ENCODE measurements at regions not wholly inside any gene's neighbourhood (a gene's known extent, or its start where the extent isn't known, plus 50 kb on each side); places are given as distances from the start of the nearest gene placed in this dataset.
"Not testable (repeated sequence)": the region's sequence is repeated elsewhere in the genome, so short reads cannot be mapped to it uniquely, and the experiment has no call there.

DNA sequence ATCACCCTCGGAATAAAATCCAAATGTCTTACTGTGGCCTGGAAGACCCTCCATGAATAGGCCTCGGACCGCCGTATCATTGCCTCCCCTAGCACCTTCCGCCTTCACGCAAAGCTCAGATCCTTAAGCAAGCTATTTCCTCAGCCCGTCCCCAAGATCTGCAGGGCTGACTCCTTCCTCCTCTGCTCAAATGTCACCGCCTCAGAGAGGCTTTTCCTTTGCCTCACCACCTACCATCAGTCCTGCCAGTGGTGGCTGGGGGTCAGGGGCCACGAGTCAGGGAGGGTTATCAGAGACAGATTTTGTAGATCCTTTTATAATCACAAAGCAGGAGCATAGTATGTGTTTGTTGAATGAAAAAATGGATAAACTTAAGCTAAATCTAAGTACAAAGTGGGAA lies 74.4 kb upstream of the KIF2A start:
- DNase-seq (ENCODE audit: low read depth), result no peak
- TF ChIP-seq CTCF (IDR thresholded peaks at IDR 0.05; ENCODE audit: insufficient read depth, low read depth, low read length, missing control alignments), result no peak
- H3K4me3 ChIP-seq (ENCODE audit: low read depth, low read length), result no peak overlapping the region

- H3K4me3 ChIP-seq (ENCODE audit: low read depth, low read length); DNase-seq (ENCODE audit: low read depth): not testable (repeated sequence)
These were observed 73.8 kb upstream of the KIF2A start for GRCh38 chr5:62232218-62232617.

DNA sequence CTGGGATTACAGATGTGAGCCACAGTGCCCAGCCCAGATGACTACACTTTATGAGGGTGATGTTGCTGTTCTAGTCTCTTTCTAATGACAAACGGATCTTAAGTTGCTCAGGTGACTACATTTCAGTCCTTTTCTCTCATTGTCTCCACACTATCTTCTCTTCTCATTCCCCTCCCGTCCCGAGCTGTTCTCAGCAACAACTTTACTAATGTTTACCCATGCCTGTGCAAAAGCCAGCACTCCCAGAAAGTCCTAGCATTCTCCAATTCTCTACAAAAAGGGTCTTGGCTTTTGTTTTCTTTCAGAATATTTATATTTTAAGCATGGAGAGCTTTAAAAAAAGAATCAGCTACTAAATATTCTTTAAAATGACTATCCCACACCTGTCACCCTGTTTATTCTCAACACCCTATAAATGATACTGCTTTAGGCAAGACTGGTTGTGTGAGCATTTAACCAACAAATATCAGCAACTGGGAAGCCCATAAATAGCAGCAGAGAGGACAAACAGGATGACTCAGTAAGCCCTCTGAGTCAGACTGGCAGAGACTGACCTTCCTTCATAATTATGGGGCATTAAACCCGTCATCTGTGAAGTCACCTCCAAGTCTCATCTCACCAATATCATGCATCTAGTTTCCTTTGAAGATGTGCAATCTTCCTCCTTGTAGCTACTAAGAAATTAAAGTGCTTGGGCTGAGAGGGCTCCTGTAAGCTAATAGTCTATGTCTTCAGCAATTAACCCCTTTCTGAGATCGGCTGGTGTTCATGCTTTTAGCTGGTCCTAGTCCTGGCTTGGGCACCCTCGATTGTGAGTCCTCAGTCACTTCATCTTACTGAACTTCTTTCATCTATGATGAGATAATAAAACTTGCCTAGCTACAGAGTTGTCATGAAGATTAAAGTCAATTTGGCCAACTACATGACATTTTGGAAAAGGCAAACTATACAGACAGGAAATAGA lies 72.6 kb upstream of the KIF2A start:
- DNase-seq (ENCODE audit: low read depth), result peak; percentile 77
- H3K4me3 ChIP-seq (ENCODE audit: low read depth, low read length), result not testable (repeated sequence)

GRCh38 chr5:62236593-62236992 lies 69.4 kb upstream of the KIF2A start:
- not testable (repeated sequence) for H3K4me3 ChIP-seq (ENCODE audit: low read depth, low read length)
- DNase-seq (ENCODE audit: low read depth), result peak; percentile 85

DNA sequence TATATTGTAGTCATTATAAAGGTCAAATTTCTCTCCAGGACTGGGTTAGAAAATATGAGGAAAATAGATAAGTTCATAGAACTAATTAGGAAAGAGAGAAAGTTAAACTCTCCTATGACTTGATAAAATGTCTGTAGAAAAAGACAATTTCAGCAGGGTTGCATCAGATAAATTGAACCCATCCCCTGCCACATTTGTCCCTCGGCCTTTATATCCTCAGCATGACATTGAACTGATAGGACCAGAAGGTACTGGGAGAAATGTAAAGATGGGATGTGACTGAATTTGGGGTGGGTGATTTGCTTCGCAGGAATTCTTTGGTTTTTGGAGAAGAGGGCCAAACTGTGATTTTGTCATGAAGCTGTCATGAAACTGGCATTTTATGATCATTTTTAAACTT lies 68.1 kb upstream of the KIF2A start:
- DNase-seq (ENCODE audit: low read depth); H3K4me3 ChIP-seq (ENCODE audit: low read depth, low read length): not testable (repeated sequence)

- not testable (repeated sequence) for DNase-seq (ENCODE audit: low read depth)
These were observed 67.4 kb upstream of the KIF2A start for GRCh38 chr5:62238584-62238983.

DNA sequence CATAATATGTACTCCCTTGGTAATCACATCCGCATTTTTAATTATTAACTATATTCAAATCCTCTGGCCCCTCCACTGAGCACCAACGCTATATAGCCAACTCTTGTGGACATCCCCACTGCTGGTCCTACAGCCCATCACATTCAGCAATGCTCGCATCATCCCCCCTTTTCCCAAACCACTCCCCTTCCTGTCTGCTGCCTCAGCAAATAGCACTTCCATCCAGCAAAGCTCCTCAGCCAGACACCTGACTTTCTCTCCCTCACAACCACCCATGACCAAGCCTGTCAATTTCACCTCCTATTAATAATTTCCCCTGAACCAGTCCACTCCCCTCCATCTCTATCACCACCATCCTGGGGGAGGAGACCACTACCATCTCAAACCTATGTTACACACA lies 65.5 kb upstream of the KIF2A start:
- H3K4me3 ChIP-seq (ENCODE audit: low read depth, low read length); DNase-seq (ENCODE audit: low read depth): not testable (repeated sequence)

More at GRCh38 chr5:62238584-62238983, 67.4 kb upstream of the KIF2A start:
- H3K4me3 ChIP-seq (ENCODE audit: low read depth, low read length), result not testable (repeated sequence)

GRCh38 chr5:62242000-62242399 lies 64.0 kb upstream of the KIF2A start:
- not testable (repeated sequence) for H3K4me3 ChIP-seq (ENCODE audit: low read depth, low read length); DNase-seq (ENCODE audit: low read depth)

GRCh38 chr5:62243046-62243445 lies 63.0 kb upstream of the KIF2A start:
- not testable (repeated sequence) for DNase-seq (ENCODE audit: low read depth); H3K4me3 ChIP-seq (ENCODE audit: low read depth, low read length)

DNA sequence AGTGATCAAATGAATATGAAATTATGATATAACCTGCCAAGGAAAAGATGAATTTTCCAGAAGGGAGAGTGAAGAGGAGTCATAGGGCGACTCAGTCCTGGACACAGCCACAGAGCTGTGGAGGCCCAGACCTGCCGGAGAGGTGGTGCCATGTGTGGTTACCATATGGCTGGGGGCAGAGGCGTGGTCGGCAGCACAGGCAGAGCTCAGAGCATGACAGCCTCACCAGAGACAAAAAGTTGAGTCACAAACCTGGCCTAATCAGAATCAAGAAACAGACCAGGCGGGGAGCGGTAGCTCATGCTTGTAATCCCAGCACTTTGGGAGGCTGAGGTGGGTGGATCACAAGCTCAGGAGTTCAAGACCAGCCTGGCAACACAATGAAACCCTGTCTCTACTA lies 57.8 kb upstream of the KIF2A start:
- H3K4me3 ChIP-seq (ENCODE audit: low read depth, low read length); DNase-seq (ENCODE audit: low read depth): not testable (repeated sequence)

- not testable (repeated sequence) for DNase-seq (ENCODE audit: low read depth); H3K4me3 ChIP-seq (ENCODE audit: low read depth, low read length)
These were observed 55.9 kb upstream of the KIF2A start for GRCh38 chr5:62250085-62250484.

GRCh38 chr5:62250919-62251318 lies 55.1 kb upstream of the KIF2A start:
- H3K4me3 ChIP-seq (ENCODE audit: low read depth, low read length); DNase-seq (ENCODE audit: low read depth): not testable (repeated sequence)

DNA sequence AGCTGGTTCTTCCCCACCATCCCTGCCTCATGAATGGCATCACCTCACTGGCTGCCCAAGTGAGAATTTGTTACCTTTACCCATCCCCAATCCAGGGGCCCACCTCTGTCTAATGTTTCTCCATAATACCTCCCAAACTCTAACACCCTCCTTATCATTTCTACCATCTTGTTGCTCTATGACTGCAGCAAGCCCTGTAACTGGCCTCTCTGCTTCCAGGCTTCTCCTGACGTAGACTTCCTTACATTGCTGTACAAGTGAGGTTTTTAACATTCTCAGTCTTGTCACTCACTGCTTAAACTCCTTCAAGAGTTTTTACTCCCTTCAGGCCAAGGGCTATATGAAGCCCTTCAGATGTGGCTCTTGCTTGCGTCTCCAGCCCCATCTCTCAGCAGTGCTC lies 53.5 kb upstream of the KIF2A start:
- not testable (repeated sequence) for DNase-seq (ENCODE audit: low read depth); H3K4me3 ChIP-seq (ENCODE audit: low read depth, low read length)

GRCh38 chr5:62255551-62255950 lies 50.5 kb upstream of the KIF2A start:
- not testable (repeated sequence) for H3K4me3 ChIP-seq (ENCODE audit: low read depth, low read length); DNase-seq (ENCODE audit: low read depth)
